ENCODE measurements at regions not wholly inside any gene's neighbourhood (a gene's known extent, or its start where the extent isn't known, plus 50 kb on each side); places are given as distances from the start of the nearest gene placed in this dataset.

- no peak overlapping the region for H2BK5ac ChIP-seq (ENCODE audit: low read depth, low read length, poor library complexity, severe bottlenecking)
- no TSS peak for BruUV-seq (replicated peaks)
- no peak overlapping the region for H4K91ac ChIP-seq (ENCODE audit: insufficient read depth, low read depth, low read length)
- ATAC-seq (ENCODE audit: low read depth) (no peak), DNase-seq (no peak)
- H3K4me3 ChIP-seq (ENCODE audit: insufficient read depth, low read depth, low read length): no peak overlapping the region
- H3K27me3 ChIP-seq (ENCODE audit: control insufficient read depth, insufficient read depth, low read length): no peaks in the 10 kb centered on the region
- H3K14ac ChIP-seq (replicated peaks; ENCODE audit: low read depth, low read length): no peak overlapping the region
- in situ Hi-C loops (cut with MboI; ENCODE audit: low sequenced_read_pairs) (loop anchor here (5.0 to 25.0 kb wide), 3 partner anchors 189 to 907 kb away; no protein-coding TSS in a partner anchor), dilution Hi-C loops (cut with HindIII; ENCODE audit: low sequenced_read_pairs, unreplicated experiment) (no loop called here), intact Hi-C loops (cut with micrococcal nuclease) (loop anchor here (1.0 to 10.0 kb wide), 9 partner anchors 183 to 1202 kb away; no protein-coding TSS in a partner anchor)
- no peak overlapping the region for H2BK15ac ChIP-seq (ENCODE audit: low read depth, low read length)
- H3K4me1 ChIP-seq (ENCODE audit: control insufficient read depth, insufficient read depth, low read length): no peaks in the 10 kb centered on the region
- POLR2A ChIA-PET (ENCODE audit: unreplicated experiment): no interaction called here
- no peak overlapping the region for H4K8ac ChIP-seq (ENCODE audit: low read depth in 2 of 2, low read length in 2 of 2)
- H2BK120ac ChIP-seq (ENCODE audit: low read depth, low read length): no peak overlapping the region
- no peaks in the 10 kb centered on the region for H3K79me1 ChIP-seq (ENCODE audit: low read depth in 1 of 2, low read length in 2 of 2)
- no peak overlapping the region for H3K27ac ChIP-seq (ENCODE audit: insufficient read depth, low read length)
- H4K5ac ChIP-seq (ENCODE audit: low read depth, low read length): no peak overlapping the region
- no peak overlapping the region for H3K18ac ChIP-seq (ENCODE audit: low read depth, low read length)
- no peaks in the 10 kb centered on the region for H3K9me1 ChIP-seq (ENCODE audit: insufficient read depth, low read length)
- no peak overlapping the region for H3K4ac ChIP-seq (ENCODE audit: low read depth, low read length)
- no peak overlapping the region for H2BK20ac ChIP-seq (ENCODE audit: low read depth, low read length)
- H3K23ac ChIP-seq (ENCODE audit: low read depth, low read length): no peak overlapping the region
- CTCF ChIA-PET: interaction anchor here (0.6 to 2.4 kb wide), 17 partner anchors 8 to 1826 kb away, joined by 3 to 21 read pairs (median 4); no protein-coding TSS in a partner anchor
- H3K36me3 ChIP-seq (ENCODE audit: control insufficient read depth, insufficient read depth, low read length): no peaks in the 10 kb centered on the region
- no peak overlapping the region for H3K4me2 ChIP-seq (ENCODE audit: low read depth, low read length)
- WGBS, 2 experiments (ENCODE audit: extremely low coverage in 2 of 2, insufficient read length in 1 of 2): no CpG with 5 or more reads among the region's 4 CpGs
- H3K9me3 ChIP-seq (ENCODE audit: control insufficient read depth, insufficient read depth, low read length): no peaks in the 10 kb centered on the region
- H2AK9ac ChIP-seq (replicated peaks; ENCODE audit: low read depth, low read length, poor library complexity): no peak overlapping the region
- no peak overlapping the region for H3K9ac ChIP-seq (ENCODE audit: low read depth, low read length)
- peak overlapping the region; percentile 54 for H2AFZ ChIP-seq (replicated peaks; ENCODE audit: low read length, poor library complexity)
- no peak for TF ChIP-seq POLR2A (IDR thresholded peaks at IDR 0.05; ENCODE audit: low read depth, low read length)
- TF ChIP-seq RCOR1 (IDR thresholded peaks at IDR 0.05; ENCODE audit: insufficient replicate concordance, low read length): no peak
- no peak for TF ChIP-seq CEBPB (IDR thresholded peaks at IDR 0.05; ENCODE audit: low read depth, low read length)
- no peaks in the 10 kb centered on the region for H4K20me1 ChIP-seq (ENCODE audit: insufficient read depth, low read length)
- no peak overlapping the region for H2AK5ac ChIP-seq (ENCODE audit: low read depth, low read length)
- no peak overlapping the region for H3K56ac ChIP-seq (ENCODE audit: extremely low read depth, insufficient read depth, low read length)
Measured at GRCh38 chr9:18255747-18256146, 218.2 kb upstream of the ADAMTSL1 start.
